ENCODE measurements at regions not wholly inside any gene's neighbourhood (a gene's known extent, or its start where the extent isn't known, plus 50 kb on each side); places are given as distances from the start of the nearest gene placed in this dataset.

GRCh38 chr3:21028412-21028811, 722.6 kb downstream of the ZNF385D start:
- H3K4me1 ChIP-seq (ENCODE audit: insufficient read depth, low read length): no peaks in the 10 kb centered on the region
- Mint-ChIP-seq H3K27me3 (ENCODE audit: low read depth) (no peaks in the 10 kb centered on the region), H3K4me3 (no peak overlapping the region), H3K36me3 (ENCODE audit: insufficient read depth in 1 of 3, low read depth in 3 of 3) (no peaks in the 10 kb centered on the region), H3K9me3 (no peaks in the 10 kb centered on the region), H3K27ac (no peak overlapping the region), H3K4me1 (no peaks in the 10 kb centered on the region)
- H3K27ac ChIP-seq (ENCODE audit: insufficient read length, low read depth, low read length): no peak overlapping the region
- H3K4me2 ChIP-seq (ENCODE audit: insufficient read depth, insufficient read length, low read length): no peak overlapping the region
- no peak overlapping the region for H3K4ac ChIP-seq (ENCODE audit: low read depth, low read length)
- H3K23me2 ChIP-seq (ENCODE audit: insufficient read length, low read depth, low read length, poor library complexity, severe bottlenecking): no peaks in the 10 kb centered on the region
- no peak overlapping the region for H4K5ac ChIP-seq (ENCODE audit: insufficient read length, low read depth, low read length)
- H3K9ac ChIP-seq (ENCODE audit: extremely low read depth, insufficient read length, low read length): no peak overlapping the region
- H2BK120ac ChIP-seq (ENCODE audit: low read depth, low read length, poor library complexity, severe bottlenecking): no peak overlapping the region
- no peak overlapping the region for H2AFZ ChIP-seq (ENCODE audit: low read length)
- no peak overlapping the region for H2AK5ac ChIP-seq (ENCODE audit: insufficient read length, low read length)
- no peak overlapping the region for H3K23ac ChIP-seq (ENCODE audit: insufficient read length, low read depth, low read length)
- no peak for TF ChIP-seq CTCF (conservative IDR thresholded peaks at IDR 0.05)
- H4K8ac ChIP-seq (replicated peaks; ENCODE audit: insufficient read length, low read depth, low read length): no peak overlapping the region
- no peak for DNase-seq
- H3K27me3 ChIP-seq (ENCODE audit: insufficient read depth, low read length): no peaks in the 10 kb centered on the region
- H3K18ac ChIP-seq (ENCODE audit: insufficient read length, low read depth, low read length): no peak overlapping the region
- H3K56ac ChIP-seq (ENCODE audit: insufficient read length, low read depth, low read length): no peak overlapping the region
- H4K20me1 ChIP-seq (ENCODE audit: control insufficient read depth, insufficient read depth, insufficient read length): no peaks in the 10 kb centered on the region
- H3K14ac ChIP-seq (ENCODE audit: insufficient read depth, low read length): no peak overlapping the region
- no peak overlapping the region for H2BK12ac ChIP-seq (ENCODE audit: insufficient read length, low read depth, low read length)
- no CpG with 5 or more reads among the region's 5 CpGs for WGBS (ENCODE audit: extremely low coverage, insufficient read length, low lambda C conversion rate)
- H3K79me1 ChIP-seq (ENCODE audit: insufficient read depth, low read depth, low read length, poor library complexity, severe bottlenecking): no peaks in the 10 kb centered on the region
- no peaks in the 10 kb centered on the region for H3K9me3 ChIP-seq (ENCODE audit: control insufficient read depth, low read depth, low read length)
- H2BK20ac ChIP-seq (ENCODE audit: low read depth, low read length, poor library complexity, severe bottlenecking): no peak overlapping the region
- H2BK15ac ChIP-seq (ENCODE audit: low read depth, low read length): no peak overlapping the region
- H3T11ph ChIP-seq (ENCODE audit: low read length): no peak overlapping the region
- H4K91ac ChIP-seq (ENCODE audit: insufficient read length, low read depth, low read length): no peak overlapping the region
- no peaks in the 10 kb centered on the region for H3K79me2 ChIP-seq (ENCODE audit: insufficient read depth, low read length)
- no peak overlapping the region for H2BK5ac ChIP-seq (ENCODE audit: insufficient read length, low read length)

Data from H9 (cell line).